GM13976 (cell line): ENCODE measurements at regions not wholly inside any gene's neighbourhood (a gene's known extent, or its start where the extent isn't known, plus 50 kb on each side); places are given as distances from the start of the nearest gene placed in this dataset.

Experiments used
- DNase-seq: peaks from one replicate; pipeline ENCODE4 v3.0.0; 2012; ENCODE audit warnings: low spot score
- in situ Hi-C: fragments of 300-500 bp; cut with MboI; formaldehyde crosslinking; loops from one replicate; pipeline ENCODE4 v1.12.0; 2022; ENCODE audit warnings: low sequenced_read_pairs, mixed read lengths, inconsistent platforms; ENCODE audit not compliant: unreplicated experiment
- TF ChIP-seq, protein P1 (sequence below): IDR thresholded peaks from 2 replicates; pipeline ENCODE4 v1.5.1; 2012; ENCODE audit warnings: borderline replicate concordance, mild to moderate bottlenecking; ENCODE audit not compliant: insufficient read depth; ENCODE audit errors: extremely low read depth, missing control alignments, control extremely low read depth

DNA sequence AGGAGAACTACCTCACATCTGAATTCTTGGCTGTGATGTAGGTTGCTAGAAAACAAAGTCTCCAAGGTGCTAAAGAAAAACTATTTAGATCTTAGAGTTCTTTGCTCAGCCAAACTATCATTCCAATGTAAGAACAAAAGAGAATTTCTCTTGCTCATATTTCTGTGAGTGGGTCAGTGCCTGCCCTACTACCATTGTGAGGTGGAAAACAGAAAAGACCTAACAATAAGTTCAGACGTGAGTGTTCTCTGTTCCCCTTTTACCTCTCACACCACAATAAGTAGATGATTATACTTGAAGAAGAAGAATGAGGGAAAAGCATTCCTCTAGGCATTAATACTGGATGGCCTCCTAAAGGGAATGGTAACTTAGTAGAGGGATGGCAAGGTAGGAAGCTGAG lies 187.4 kb upstream of the KITLG start:
- in situ Hi-C loops, result no loop called here
- no peak for DNase-seq
- TF ChIP-seq, protein P1, sequence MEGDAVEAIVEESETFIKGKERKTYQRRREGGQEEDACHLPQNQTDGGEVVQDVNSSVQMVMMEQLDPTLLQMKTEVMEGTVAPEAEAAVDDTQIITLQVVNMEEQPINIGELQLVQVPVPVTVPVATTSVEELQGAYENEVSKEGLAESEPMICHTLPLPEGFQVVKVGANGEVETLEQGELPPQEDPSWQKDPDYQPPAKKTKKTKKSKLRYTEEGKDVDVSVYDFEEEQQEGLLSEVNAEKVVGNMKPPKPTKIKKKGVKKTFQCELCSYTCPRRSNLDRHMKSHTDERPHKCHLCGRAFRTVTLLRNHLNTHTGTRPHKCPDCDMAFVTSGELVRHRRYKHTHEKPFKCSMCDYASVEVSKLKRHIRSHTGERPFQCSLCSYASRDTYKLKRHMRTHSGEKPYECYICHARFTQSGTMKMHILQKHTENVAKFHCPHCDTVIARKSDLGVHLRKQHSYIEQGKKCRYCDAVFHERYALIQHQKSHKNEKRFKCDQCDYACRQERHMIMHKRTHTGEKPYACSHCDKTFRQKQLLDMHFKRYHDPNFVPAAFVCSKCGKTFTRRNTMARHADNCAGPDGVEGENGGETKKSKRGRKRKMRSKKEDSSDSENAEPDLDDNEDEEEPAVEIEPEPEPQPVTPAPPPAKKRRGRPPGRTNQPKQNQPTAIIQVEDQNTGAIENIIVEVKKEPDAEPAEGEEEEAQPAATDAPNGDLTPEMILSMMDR, result no peak

DNA sequence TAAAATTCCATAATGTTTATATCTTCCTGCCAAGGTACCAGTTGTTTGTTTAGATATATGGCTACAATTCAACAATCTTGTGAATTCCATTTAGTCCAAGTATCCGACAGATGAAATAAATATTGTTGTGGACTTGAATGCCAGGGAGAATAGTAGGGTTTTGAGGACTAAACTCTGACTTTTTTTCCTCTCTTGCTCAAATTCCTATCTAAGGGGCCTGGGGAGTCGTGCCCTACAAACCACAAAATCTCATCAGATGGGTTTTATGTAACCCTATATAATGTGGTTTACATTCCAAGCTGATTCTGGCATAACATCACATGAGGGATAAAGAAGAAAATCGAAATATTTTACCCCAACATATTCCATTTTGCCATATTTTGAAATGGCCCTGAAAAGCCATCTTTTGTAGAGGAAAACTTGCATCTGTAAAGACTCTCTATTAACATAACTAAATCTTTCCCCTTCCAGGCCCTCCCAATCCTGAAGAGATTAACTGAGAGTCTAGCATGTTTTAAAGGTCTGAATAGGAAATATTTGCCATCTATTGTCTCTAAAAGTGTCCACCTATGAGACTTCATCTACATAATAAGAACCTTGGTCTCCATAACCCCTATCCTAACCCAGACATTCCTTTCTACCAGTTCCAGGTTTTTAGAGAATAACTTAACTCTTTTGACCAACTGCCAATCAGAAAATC lies 184.7 kb upstream of the KITLG start:
- in situ Hi-C loops, result no loop called here
- TF ChIP-seq, protein P1, result no peak
- DNase-seq, result no peak

DNA sequence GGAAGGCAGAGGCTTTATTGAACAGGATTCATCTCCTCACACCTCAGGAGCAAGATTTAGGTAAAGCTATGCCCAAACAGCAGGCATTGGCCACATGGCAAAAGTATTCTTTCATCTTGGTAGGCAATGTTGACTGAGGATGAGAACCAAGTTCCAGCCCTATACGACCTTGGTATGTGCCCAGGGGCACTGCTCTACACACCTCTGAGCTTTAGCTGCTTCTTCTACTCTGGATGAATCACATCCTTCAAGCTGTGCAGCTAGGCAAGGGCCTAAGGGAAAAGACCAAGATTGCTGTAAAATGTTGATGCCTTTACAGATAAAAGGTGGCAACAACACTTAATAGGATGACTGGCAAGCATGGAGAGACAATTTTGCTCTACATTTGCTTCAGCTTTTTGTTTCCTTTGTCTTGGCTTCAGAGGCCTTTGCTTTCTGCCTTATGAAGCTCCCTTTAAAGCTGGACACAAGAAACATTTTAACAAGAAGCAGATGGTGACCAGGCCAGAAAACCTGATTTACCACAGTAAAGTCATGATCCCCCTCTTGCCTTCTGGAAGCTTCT lies 183.3 kb upstream of the KITLG start:
- in situ Hi-C loops, result no loop called here
- TF ChIP-seq, protein P1, result no peak
- DNase-seq, result no peak

DNA sequence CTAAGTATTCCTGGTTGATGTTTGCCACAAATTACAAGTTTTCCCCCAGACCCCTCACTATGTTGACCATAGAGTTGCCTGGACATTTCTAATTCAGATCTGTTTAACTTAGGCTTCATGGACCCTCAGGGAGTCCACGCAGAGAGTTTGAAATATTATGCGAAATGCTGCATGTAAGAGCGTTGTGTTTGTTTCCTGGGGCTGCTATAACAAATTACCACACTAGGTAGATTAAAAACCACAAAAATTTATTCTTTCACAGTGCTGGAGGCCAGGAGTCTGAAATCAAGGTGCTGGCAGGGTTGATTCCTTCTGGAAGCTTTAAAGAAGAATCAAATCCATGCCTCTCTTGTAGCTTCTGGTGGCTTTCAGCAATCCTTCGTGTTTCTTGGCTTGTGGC lies 177.9 kb upstream of the KITLG start:
- in situ Hi-C loops, result no loop called here
- TF ChIP-seq, protein P1, result no peak
- DNase-seq, result no peak

DNA sequence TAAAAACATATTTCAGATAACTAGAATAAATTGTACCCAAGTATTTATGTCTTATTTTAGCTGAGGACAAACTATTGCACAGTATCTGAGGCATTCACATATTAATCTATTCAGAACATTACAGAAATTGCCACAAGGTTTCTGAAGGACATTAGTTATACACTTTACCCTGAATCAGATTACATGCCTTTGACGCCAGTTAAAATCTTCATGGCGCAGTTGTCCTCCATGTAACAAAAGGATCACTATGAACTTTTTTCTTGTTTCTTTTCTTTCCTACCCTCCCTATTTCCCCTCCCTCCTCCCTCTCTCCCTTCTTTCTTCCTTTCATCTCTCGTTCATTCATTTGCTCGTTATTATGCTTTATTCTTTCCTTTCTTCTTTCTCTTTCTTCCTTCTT lies 176.6 kb upstream of the KITLG start:
- TF ChIP-seq, protein P1, result no peak
- in situ Hi-C loops, result no loop called here
- no peak for DNase-seq

DNA sequence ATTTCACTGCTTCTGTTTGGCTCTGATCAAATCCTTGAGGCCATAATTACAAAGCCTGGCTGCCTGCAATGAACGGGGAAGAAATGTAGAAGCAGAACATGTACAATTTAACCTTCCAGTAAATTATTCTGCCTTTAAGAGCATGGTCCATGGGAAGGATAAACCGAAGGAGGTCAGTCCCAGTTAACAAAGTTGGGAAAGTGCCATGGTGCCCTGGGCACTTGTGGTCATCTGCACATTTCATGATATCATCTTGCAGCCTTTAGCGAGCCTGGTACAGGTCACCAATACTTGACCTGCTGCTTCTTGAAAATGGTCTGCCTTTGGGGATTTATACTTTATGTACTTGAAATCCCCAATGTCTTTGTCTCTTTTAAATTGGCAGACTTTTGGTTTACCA lies 175.9 kb upstream of the KITLG start:
- DNase-seq, result no peak
- TF ChIP-seq, protein P1, result no peak

DNA sequence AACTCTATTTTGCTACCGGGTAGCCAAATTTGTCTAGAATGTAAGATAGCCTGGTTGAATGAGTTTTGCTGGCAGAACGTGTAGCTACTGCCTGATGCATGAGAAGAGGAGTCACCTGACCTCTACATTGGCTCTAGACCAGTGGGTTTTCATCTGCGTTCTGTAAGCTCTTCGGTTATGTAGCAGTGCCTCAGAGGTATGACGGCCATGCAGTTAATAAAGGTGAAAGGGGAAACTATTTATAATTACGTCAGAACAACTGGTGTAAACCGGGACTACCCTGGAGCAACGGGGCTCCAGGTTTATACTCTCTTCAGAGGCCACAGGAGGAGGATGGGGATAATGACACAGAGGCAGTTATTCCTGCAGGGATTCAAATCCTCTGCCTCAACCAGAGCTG lies 173.4 kb upstream of the KITLG start:
- no peak for DNase-seq
- TF ChIP-seq, protein P1, result no peak
- in situ Hi-C loops, result no loop called here

More for the DNA sequence above, 175.9 kb upstream of the KITLG start:
- in situ Hi-C loops, result no loop called here
